AG04450 (cell line): ENCODE measurements at regions not wholly inside any gene's neighbourhood (a gene's known extent, or its start where the extent isn't known, plus 50 kb on each side); places are given as distances from the start of the nearest gene placed in this dataset.
"Not testable (repeated sequence)": the region's sequence is repeated elsewhere in the genome, so short reads cannot be mapped to it uniquely, and the experiment has no call there.

ENCODE experiments used
- CTCF ChIA-PET: fragments of 300-600, 350-600 bp; formaldehyde crosslinking; extraction: SDS; loops from one replicate; lab custom pipeline; 2022; ENCODE audit warnings: antibody characterized with exemption, inconsistent platforms; lab: Charles Lee
- POLR2A ChIA-PET: fragments of 350-600 bp; formaldehyde crosslinking; extraction: SDS; loops from one replicate; lab custom pipeline; 2021; ENCODE audit warnings: antibody characterized with exemption, inconsistent platforms; lab: Yijun Ruan, JAX
- DNase-seq: peaks from one replicate; pipeline ENCODE4 v3.0.0-alpha.2; 2011; ENCODE audit warnings: low read depth, low spot score
- H3K27ac ChIP-seq: one replicate; pipeline ENCODE4 v1.5.1; 2012; ENCODE audit warnings: low read depth, low read length, control low read depth
- H3K27me3 ChIP-seq: one replicate; pipeline ENCODE4 v1.6.0; 2012; ENCODE audit warnings: low read length; ENCODE audit not compliant: control insufficient read depth, insufficient read depth
- H3K4me3 ChIP-seq: 2 replicates; pipeline ENCODE4 v1.5.1; 2011; ENCODE audit warnings: mild to moderate bottlenecking, low read depth, low read length, control low read depth
- H3K9me3 ChIP-seq: 2 replicates; pipeline ENCODE4 v1.5.1; 2012; ENCODE audit warnings: low read length; ENCODE audit not compliant: control insufficient read depth, insufficient read depth
- TF ChIP-seq, protein P1 (sequence below): IDR thresholded peaks from 2 replicates; pipeline ENCODE4 v1.5.1; 2011; ENCODE audit warnings: low read depth, low read length, control low read depth, inconsistent platforms

DNA sequence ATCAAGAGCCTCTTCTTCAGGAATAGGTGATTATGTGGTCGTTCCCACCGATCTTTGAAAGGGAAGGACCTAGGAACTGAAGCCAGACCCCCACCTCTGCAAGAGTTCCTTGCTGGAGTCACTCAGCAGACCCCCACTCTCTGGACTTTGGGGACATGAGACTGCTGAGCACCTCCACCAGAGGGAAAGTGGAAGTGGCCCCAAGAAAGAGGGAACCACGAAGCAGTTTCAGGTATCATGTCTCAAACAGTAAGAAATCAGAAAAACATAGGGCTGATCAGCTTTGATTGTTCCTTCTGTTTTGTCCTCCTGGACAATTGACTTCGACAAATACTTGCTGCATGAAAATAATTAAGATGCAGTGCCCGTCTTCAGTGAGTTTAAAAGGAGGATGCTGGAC is 84.2 kb upstream of the ADORA2B start:
- H3K27me3 ChIP-seq, POLR2A ChIA-PET, DNase-seq, H3K27ac ChIP-seq, CTCF ChIA-PET, H3K4me3 ChIP-seq, H3K9me3 ChIP-seq: not testable (repeated sequence)

DNA sequence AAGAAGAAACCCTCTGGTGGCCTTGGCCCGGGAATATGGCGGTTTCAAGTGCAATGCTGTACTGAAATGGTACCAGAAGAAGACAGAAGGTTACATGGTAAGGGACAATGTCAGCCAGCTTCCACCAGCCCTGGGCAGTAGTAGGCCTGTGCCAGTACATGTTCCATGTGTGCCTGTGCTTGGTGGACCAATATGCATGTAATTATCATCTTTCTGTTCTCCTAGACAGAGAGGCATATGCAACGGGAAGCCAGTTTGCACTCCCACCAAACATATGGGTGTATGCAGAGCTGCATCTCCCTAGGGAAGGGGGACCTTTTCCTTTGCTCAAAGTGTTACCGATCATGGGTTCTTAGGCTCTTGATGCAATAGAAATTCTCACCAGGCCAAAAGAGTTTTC is 80.9 kb upstream of the ADORA2B start:
- H3K27ac ChIP-seq, CTCF ChIA-PET, DNase-seq, H3K4me3 ChIP-seq, H3K9me3 ChIP-seq, POLR2A ChIA-PET, H3K27me3 ChIP-seq: not testable (repeated sequence)

DNA sequence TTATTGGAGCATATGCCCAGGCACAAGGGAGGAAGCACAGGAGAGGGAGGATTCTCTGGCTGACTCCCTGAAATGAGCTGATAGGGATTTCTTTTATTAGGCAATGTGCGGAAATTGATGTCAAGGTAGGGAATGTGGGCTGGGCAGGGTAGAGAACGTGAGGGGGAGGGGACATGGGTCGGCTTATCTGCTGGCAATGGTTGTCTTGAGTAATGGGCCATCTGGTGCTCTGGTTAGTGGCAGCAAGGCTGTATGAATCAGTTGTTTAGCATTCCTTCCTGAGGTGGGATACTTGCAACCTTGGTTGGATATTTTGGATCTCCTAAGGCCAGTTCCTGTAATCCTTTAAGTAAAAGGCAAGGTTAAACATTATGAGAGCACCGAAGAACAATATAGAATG is 80.5 kb upstream of the ADORA2B start:
- POLR2A ChIA-PET, H3K4me3 ChIP-seq, DNase-seq, H3K27ac ChIP-seq, CTCF ChIA-PET, H3K27me3 ChIP-seq, H3K9me3 ChIP-seq: not testable (repeated sequence)

DNA sequence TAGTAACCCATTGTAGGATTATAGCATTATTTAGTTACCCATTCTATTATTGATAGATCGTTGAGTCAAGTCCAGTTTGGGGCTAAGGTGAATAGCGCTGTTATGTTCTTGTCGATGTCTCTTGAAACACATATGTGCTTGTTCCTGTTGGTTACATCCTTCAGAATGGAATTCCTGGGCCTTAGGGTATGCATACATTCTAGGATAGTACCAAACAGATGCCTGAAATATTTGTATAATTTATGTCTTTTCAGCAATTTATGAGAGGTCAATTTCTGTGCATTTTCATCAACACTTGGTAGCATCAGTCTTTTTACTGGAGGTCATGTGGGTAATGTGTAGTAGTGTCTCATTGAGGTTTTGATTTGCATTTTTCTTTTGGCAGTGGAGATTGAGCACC is 78.9 kb upstream of the ADORA2B start:
- H3K27me3 ChIP-seq, H3K27ac ChIP-seq, DNase-seq, H3K9me3 ChIP-seq, CTCF ChIA-PET, POLR2A ChIA-PET, H3K4me3 ChIP-seq: not testable (repeated sequence)

DNA sequence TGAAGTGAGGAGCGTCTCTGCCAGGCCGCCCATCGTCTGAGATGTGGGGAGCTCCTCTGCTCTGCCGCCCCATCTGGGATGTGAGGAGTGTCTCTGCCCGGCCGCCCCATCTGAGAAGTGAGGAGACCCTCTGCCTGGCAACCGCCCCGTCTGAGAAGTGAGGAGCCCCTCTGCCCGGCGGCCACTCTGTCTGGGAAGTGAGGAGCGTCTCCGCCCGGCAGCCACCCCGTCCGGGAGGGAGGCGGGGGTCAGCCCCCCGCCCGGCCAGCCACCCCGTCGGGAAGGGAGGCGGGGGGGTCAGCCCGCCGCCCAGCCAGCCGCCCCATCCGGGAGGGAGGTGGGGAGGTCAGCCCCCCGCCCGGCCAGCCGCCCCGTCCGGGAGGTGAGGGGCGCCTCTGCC is 77.6 kb upstream of the ADORA2B start:
- H3K27me3 ChIP-seq, POLR2A ChIA-PET, CTCF ChIA-PET: not testable (repeated sequence)

DNA sequence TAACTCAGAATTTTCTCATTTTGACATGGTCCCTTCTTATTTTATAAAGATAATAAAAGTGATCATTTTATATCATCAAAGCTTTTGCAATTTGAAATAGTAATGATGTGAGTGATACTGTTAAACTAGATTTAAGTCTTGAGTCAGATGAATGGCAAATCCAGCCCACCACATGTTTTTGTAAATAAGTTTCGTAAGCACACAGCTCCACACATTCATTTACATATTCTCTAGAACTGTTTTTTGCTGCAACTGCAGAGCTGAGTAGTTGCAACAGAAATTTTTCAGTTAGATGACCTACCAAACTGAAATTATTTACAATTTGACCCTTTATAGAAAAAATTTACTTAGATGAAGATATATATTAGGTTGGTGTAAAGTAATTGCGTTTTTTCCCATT is 75.1 kb upstream of the ADORA2B start:
- H3K27ac ChIP-seq, H3K4me3 ChIP-seq, H3K9me3 ChIP-seq, DNase-seq, POLR2A ChIA-PET, CTCF ChIA-PET, H3K27me3 ChIP-seq: not testable (repeated sequence)

More for the DNA sequence above, 77.6 kb upstream of the ADORA2B start:
- not testable (repeated sequence) for H3K4me3 ChIP-seq, H3K9me3 ChIP-seq, H3K27ac ChIP-seq, DNase-seq

DNA sequence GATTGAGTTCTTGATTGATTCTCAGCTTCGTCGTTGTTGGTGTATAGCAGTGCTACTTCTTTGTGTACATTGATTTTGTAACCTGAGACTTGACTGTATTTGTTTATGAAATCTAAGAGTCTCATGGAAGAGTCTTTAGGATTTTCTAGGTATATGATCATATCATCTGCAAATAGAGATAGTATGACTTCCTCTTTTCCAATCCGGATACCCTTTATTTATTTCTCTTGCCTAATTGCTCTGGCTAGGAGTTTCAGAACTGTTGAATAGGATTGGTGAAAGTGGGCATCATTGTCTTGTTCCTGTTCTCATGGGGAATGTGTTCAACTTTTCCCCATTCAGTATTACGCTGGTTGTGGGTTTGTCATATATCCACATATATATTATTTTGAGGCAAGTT is 72.3 kb upstream of the ADORA2B start:
- H3K9me3 ChIP-seq, CTCF ChIA-PET, H3K4me3 ChIP-seq, DNase-seq, POLR2A ChIA-PET, H3K27me3 ChIP-seq, H3K27ac ChIP-seq: not testable (repeated sequence)

DNA sequence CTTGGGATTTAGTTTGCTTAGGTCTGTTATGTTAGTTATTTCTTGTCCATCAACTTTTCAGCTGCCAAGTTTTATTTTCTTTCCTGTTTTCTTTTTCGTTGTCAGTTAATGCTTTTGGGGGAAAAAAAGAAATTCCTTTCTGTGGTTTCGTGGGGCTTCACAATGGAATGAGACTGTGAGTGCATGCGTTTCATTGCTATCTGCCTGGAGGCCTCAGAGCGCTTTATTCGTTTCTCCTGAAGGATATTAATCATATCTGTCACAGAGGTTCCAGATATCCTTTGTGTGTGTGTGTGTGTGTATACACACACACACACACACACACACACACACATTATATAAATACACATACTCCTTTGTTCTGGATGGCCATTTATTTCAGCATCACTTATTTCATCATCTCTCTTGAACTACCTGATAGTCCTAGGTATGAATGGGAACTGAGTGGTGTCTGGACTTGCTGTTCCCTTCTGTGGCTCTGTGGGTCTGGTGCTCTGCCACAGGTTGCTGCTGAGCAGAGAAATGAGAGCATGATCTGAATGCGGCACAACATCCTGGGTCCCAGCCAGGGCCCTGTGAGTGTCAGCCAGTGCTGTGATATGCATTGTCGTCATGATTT is 66.9 kb upstream of the ADORA2B start:
- H3K27ac ChIP-seq, H3K27me3 ChIP-seq, H3K9me3 ChIP-seq, H3K4me3 ChIP-seq, POLR2A ChIA-PET, CTCF ChIA-PET, DNase-seq: not testable (repeated sequence)

DNA sequence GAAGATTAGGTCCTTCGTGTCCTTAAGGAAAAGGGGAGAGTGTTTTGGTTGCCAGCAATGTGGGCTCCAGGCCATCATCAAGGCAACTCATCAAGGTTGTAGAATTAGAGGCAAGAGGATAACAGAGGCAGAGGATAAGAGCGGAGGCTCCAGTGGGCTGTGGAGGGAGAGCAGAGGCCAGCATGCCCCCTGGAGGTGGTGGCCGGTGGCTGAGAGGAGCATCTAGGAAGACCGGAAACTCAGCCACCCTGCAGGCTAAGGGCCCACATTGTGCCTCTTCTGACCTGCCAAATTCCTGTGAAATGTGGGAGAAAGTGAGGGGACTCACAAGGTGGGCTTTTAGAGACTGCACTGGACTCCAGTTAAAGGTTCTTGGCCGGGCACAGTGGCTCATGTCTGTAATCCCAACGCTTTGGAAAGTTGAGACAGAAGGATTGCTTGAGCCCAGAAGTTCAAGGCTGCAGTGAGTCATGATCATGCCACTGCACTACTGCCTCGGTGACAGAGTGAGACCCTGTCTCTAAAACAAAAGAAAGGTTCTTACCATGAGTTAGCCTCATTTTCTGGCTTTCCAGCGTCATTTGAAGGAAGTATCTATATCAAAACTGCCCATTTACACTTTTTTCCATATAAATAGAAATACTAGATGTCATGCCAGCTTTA is 62.7 kb upstream of the ADORA2B start:
- Histone ChIP-seq H3K9me3 (no peaks in the 10 kb centered on the region; the same call in 1 of the 2 replicates), H3K4me3 (no peak overlapping the region), H3K27ac (no peak overlapping the region), H3K27me3 (no peaks in the 10 kb centered on the region)
- ChIA-PET POLR2A (no interaction called here), CTCF (no interaction called here)
- no peak for DNase-seq
- TF ChIP-seq, protein P1, sequence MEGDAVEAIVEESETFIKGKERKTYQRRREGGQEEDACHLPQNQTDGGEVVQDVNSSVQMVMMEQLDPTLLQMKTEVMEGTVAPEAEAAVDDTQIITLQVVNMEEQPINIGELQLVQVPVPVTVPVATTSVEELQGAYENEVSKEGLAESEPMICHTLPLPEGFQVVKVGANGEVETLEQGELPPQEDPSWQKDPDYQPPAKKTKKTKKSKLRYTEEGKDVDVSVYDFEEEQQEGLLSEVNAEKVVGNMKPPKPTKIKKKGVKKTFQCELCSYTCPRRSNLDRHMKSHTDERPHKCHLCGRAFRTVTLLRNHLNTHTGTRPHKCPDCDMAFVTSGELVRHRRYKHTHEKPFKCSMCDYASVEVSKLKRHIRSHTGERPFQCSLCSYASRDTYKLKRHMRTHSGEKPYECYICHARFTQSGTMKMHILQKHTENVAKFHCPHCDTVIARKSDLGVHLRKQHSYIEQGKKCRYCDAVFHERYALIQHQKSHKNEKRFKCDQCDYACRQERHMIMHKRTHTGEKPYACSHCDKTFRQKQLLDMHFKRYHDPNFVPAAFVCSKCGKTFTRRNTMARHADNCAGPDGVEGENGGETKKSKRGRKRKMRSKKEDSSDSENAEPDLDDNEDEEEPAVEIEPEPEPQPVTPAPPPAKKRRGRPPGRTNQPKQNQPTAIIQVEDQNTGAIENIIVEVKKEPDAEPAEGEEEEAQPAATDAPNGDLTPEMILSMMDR, result peak; percentile 13; the same call in 1 of the 2 replicates
